ENCODE measurements at regions not wholly inside any gene's neighbourhood (a gene's known extent, or its start where the extent isn't known, plus 50 kb on each side); places are given as distances from the start of the nearest gene placed in this dataset.

- TF ChIP-seq CEBPB (IDR thresholded peaks at IDR 0.05), result no peak
- no peak for TF ChIP-seq REST (IDR thresholded peaks at IDR 0.05)
- TF ChIP-seq CTCF (IDR thresholded peaks at IDR 0.05), result no peak
- no peak for TF ChIP-seq POLR2A (IDR thresholded peaks at IDR 0.05; ENCODE audit: low read length)
- no peak for TF ChIP-seq RNF2 (IDR thresholded peaks at IDR 0.05; ENCODE audit: borderline replicate concordance, low read depth)
- no peak for TF ChIP-seq FOSB (CRISPR knock-in tag; IDR thresholded peaks at IDR 0.05)
- no peak for TF ChIP-seq POLR2AphosphoS2 (conservative IDR thresholded peaks at IDR 0.05; ENCODE audit: low read length)
- TF ChIP-seq CBX8 (IDR thresholded peaks at IDR 0.05), result no peak
- no peak for TF ChIP-seq MAX (IDR thresholded peaks at IDR 0.05)
- TF ChIP-seq ZFP36 (IDR thresholded peaks at IDR 0.05; ENCODE audit: borderline replicate concordance, partially characterized antibody), result no peak
- TF ChIP-seq HEYL (CRISPR knock-in tag; IDR thresholded peaks at IDR 0.05), result no peak
Measured at GRCh38 chr6:62528894-62529526, 243.0 kb upstream of the KHDRBS2 start.
